A204.1 (cell line): ENCODE measurements at regions not wholly inside any gene's neighbourhood (a gene's known extent, or its start where the extent isn't known, plus 50 kb on each side); places are given as distances from the start of the nearest gene placed in this dataset.
"Not testable (repeated sequence)": the region's sequence is repeated elsewhere in the genome, so short reads cannot be mapped to it uniquely, and the experiment has no call there.

Experiments used
- FAIRE-seq: peaks from 2 replicates; lab custom pipeline; 2012; peaks lifted over from hg19 to GRCh38; lab: Jason Lieb, UNC

GRCh38 chr6:121641158-121641557 is 205.7 kb downstream of the GJA1 start:
- FAIRE-seq = no peak

GRCh38 chr6:121645100-121645745 is 209.8 kb downstream of the GJA1 start:
- no peak for FAIRE-seq

GRCh38 chr6:121647905-121648304 is 212.5 kb downstream of the GJA1 start:
- no peak for FAIRE-seq

- no peak for FAIRE-seq
Measured at GRCh38 chr6:121649951-121650350, 214.5 kb downstream of the GJA1 start.

- no peak for FAIRE-seq
Measured at GRCh38 chr6:121651420-121651819, 216.0 kb downstream of the GJA1 start.

- FAIRE-seq = no peak
Measured at GRCh38 chr6:121652223-121652622, 216.8 kb downstream of the GJA1 start.

- no peak for FAIRE-seq
Measured at GRCh38 chr6:121652726-121653623, 217.5 kb downstream of the GJA1 start.

- no peak for FAIRE-seq
Measured at GRCh38 chr6:121653624-121654008, 218.2 kb downstream of the GJA1 start.

- FAIRE-seq = no peak
Measured at GRCh38 chr6:121657972-121658371, 222.5 kb downstream of the GJA1 start.

- no peak for FAIRE-seq
Measured at GRCh38 chr6:121660277-121660676, 224.8 kb downstream of the GJA1 start.

- FAIRE-seq = no peak
Measured at GRCh38 chr6:121663292-121663810, 227.9 kb downstream of the GJA1 start.

- FAIRE-seq = no peak
Measured at GRCh38 chr6:121664158-121664557, 228.7 kb downstream of the GJA1 start.

GRCh38 chr6:121666814-121667213 is 231.4 kb downstream of the GJA1 start:
- FAIRE-seq = no peak

GRCh38 chr6:121668259-121668658 is 232.8 kb downstream of the GJA1 start:
- FAIRE-seq = no peak

- no peak for FAIRE-seq
Measured at GRCh38 chr6:121670511-121670910, 235.1 kb downstream of the GJA1 start.

- no peak for FAIRE-seq
Measured at GRCh38 chr6:121677571-121677970, 242.1 kb downstream of the GJA1 start.

- FAIRE-seq = no peak
Measured at GRCh38 chr6:121678245-121678644, 242.8 kb downstream of the GJA1 start.

- no peak for FAIRE-seq
Measured at GRCh38 chr6:121680058-121680457, 244.6 kb downstream of the GJA1 start.

- no peak for FAIRE-seq
Measured at GRCh38 chr6:121682666-121683065, 247.2 kb downstream of the GJA1 start.

- FAIRE-seq = not testable (repeated sequence)
Measured at GRCh38 chr6:121685806-121686205, 250.4 kb downstream of the GJA1 start.

- no peak for FAIRE-seq
Measured at GRCh38 chr6:121686611-121687023, 251.2 kb downstream of the GJA1 start.

- no peak for FAIRE-seq
Measured at GRCh38 chr6:121688974-121689373, 253.5 kb downstream of the GJA1 start.

- FAIRE-seq = no peak
Measured at GRCh38 chr6:121691126-121691551, 255.7 kb downstream of the GJA1 start.
